ENCODE measurements at regions not wholly inside any gene's neighbourhood (a gene's known extent, or its start where the extent isn't known, plus 50 kb on each side); places are given as distances from the start of the nearest gene placed in this dataset.

- Histone ChIP-seq H3K36me3 (ENCODE audit: control insufficient read depth in 1 of 2, insufficient read depth in 2 of 2, low read length in 2 of 2) (no peaks in the 10 kb centered on the region), H3K4me2 (ENCODE audit: low read length) (no peak overlapping the region), H2BK120ac (ENCODE audit: insufficient read depth, low read length, poor library complexity) (no peak overlapping the region), H4K12ac (ENCODE audit: low read depth, low read length) (no peak overlapping the region), H3K27me3 (ENCODE audit: insufficient read depth, low read length) (no peaks in the 10 kb centered on the region), H3K4ac (ENCODE audit: low read depth, low read length) (no peak overlapping the region), H2AFZ (ENCODE audit: insufficient read depth, low read length, poor library complexity) (no peak overlapping the region), H3K4me1 (ENCODE audit: control insufficient read depth in 1 of 2, insufficient read depth in 2 of 2, low read length in 2 of 2) (no peaks in the 10 kb centered on the region), H2AK5ac (ENCODE audit: low read length) (no peak overlapping the region), H4K8ac (ENCODE audit: low read depth, low read length) (no peak overlapping the region), H3K27ac (ENCODE audit: low read depth, low read length) (no peak overlapping the region), H3K79me2 (ENCODE audit: control insufficient read depth, insufficient read depth, low read length, poor library complexity) (no peaks in the 10 kb centered on the region), H2BK5ac (ENCODE audit: low read depth, low read length, poor library complexity) (no peak overlapping the region), H3K9me3 (ENCODE audit: insufficient read depth, low read depth, low read length) (no peaks in the 10 kb centered on the region), H3K23ac (ENCODE audit: low read length) (no peak overlapping the region), H3K14ac (ENCODE audit: low read length) (no peak overlapping the region), H4K91ac (ENCODE audit: low read depth, low read length) (no peak overlapping the region), H2BK12ac (ENCODE audit: low read length) (no peak overlapping the region), H3K79me1 (ENCODE audit: low read length) (no peaks in the 10 kb centered on the region), H3K9ac (ENCODE audit: low read length) (no peak overlapping the region), H3K4me3 (ENCODE audit: low read depth, low read length) (no peak overlapping the region), H3K18ac (ENCODE audit: low read length) (no peak overlapping the region)
- no peak for DNase-seq
- no CpG with 5 or more reads among the region's 2 CpGs for WGBS (ENCODE audit: extremely low coverage, insufficient coverage, insufficient read length)
Observed at GRCh38 chr4:148984951-148985350, 542.7 kb upstream of the NR3C2 start.

- H3K14ac ChIP-seq (ENCODE audit: low read length) = no peak overlapping the region
- H3K79me2 ChIP-seq (ENCODE audit: control insufficient read depth, insufficient read depth, low read length, poor library complexity) = no peaks in the 10 kb centered on the region
- H3K23ac ChIP-seq (ENCODE audit: low read length) = no peak overlapping the region
- H4K12ac ChIP-seq (ENCODE audit: low read depth, low read length) = no peak overlapping the region
- H3K4me3 ChIP-seq (ENCODE audit: low read depth, low read length) = no peak overlapping the region
- H4K91ac ChIP-seq (ENCODE audit: low read depth, low read length) = no peak overlapping the region
- no CpG with 5 or more reads among the region's 4 CpGs for WGBS (ENCODE audit: extremely low coverage, insufficient coverage, insufficient read length)
- peak in 1 of 2 donors; percentile 10 for DNase-seq
- no peak overlapping the region for H3K4ac ChIP-seq (ENCODE audit: low read depth, low read length)
- H3K4me2 ChIP-seq (ENCODE audit: low read length) = no peak overlapping the region
- H2AFZ ChIP-seq (ENCODE audit: insufficient read depth, low read length, poor library complexity) = no peak overlapping the region
- H2AK5ac ChIP-seq (ENCODE audit: low read length) = no peak overlapping the region
- no peaks in the 10 kb centered on the region for H3K27me3 ChIP-seq (ENCODE audit: insufficient read depth, low read length)
- H3K79me1 ChIP-seq (ENCODE audit: low read length) = no peaks in the 10 kb centered on the region
- no peaks in the 10 kb centered on the region for H3K36me3 ChIP-seq (ENCODE audit: control insufficient read depth in 1 of 2, insufficient read depth in 2 of 2, low read length in 2 of 2)
- no peak overlapping the region for H2BK120ac ChIP-seq (ENCODE audit: insufficient read depth, low read length, poor library complexity)
- no peak overlapping the region for H2BK5ac ChIP-seq (ENCODE audit: low read depth, low read length, poor library complexity)
- no peak overlapping the region for H3K9ac ChIP-seq (ENCODE audit: low read length)
- no peak overlapping the region for H4K8ac ChIP-seq (ENCODE audit: low read depth, low read length)
- no peak overlapping the region for H2BK12ac ChIP-seq (ENCODE audit: low read length)
- no peaks in the 10 kb centered on the region for H3K9me3 ChIP-seq (ENCODE audit: insufficient read depth, low read depth, low read length)
- no peak overlapping the region for H3K18ac ChIP-seq (ENCODE audit: low read length)
- H3K27ac ChIP-seq (ENCODE audit: low read depth, low read length) = no peak overlapping the region
- no peaks in the 10 kb centered on the region for H3K4me1 ChIP-seq (ENCODE audit: control insufficient read depth in 1 of 2, insufficient read depth in 2 of 2, low read length in 2 of 2)
Observed at GRCh38 chr4:148982200-148982599, 540.0 kb upstream of the NR3C2 start.

GRCh38 chr4:148980782-148981480 lies 538.7 kb upstream of the NR3C2 start:
- no peak overlapping the region for H3K4me2 ChIP-seq (ENCODE audit: low read length)
- no peak overlapping the region for H2BK120ac ChIP-seq (ENCODE audit: insufficient read depth, low read length, poor library complexity)
- no peak overlapping the region for H3K27ac ChIP-seq (ENCODE audit: low read depth, low read length)
- H3K4me1 ChIP-seq (ENCODE audit: control insufficient read depth in 1 of 2, insufficient read depth in 2 of 2, low read length in 2 of 2) = no peaks in the 10 kb centered on the region
- H4K91ac ChIP-seq (ENCODE audit: low read depth, low read length) = no peak overlapping the region
- no peak overlapping the region for H3K4me3 ChIP-seq (ENCODE audit: low read depth, low read length)
- no peak overlapping the region for H2BK12ac ChIP-seq (ENCODE audit: low read length)
- H3K9me3 ChIP-seq (ENCODE audit: insufficient read depth, low read depth, low read length) = no peaks in the 10 kb centered on the region
- H2AFZ ChIP-seq (ENCODE audit: insufficient read depth, low read length, poor library complexity) = no peak overlapping the region
- H3K14ac ChIP-seq (ENCODE audit: low read length) = no peak overlapping the region
- H4K8ac ChIP-seq (ENCODE audit: low read depth, low read length) = no peak overlapping the region
- no peak overlapping the region for H3K18ac ChIP-seq (ENCODE audit: low read length)
- no peak overlapping the region for H4K12ac ChIP-seq (ENCODE audit: low read depth, low read length)
- H2AK5ac ChIP-seq (ENCODE audit: low read length) = no peak overlapping the region
- no peaks in the 10 kb centered on the region for H3K27me3 ChIP-seq (ENCODE audit: insufficient read depth, low read length)
- H3K9ac ChIP-seq (ENCODE audit: low read length) = no peak overlapping the region
- DNase-seq = no peak
- peak overlapping the region; percentile 11 for H3K23ac ChIP-seq (ENCODE audit: low read length)
- H3K36me3 ChIP-seq (ENCODE audit: control insufficient read depth in 1 of 2, insufficient read depth in 2 of 2, low read length in 2 of 2) = no peaks in the 10 kb centered on the region
- H2BK5ac ChIP-seq (ENCODE audit: low read depth, low read length, poor library complexity) = no peak overlapping the region
- no peaks in the 10 kb centered on the region for H3K79me1 ChIP-seq (ENCODE audit: low read length)
- H3K79me2 ChIP-seq (ENCODE audit: control insufficient read depth, insufficient read depth, low read length, poor library complexity) = no peaks in the 10 kb centered on the region
- H3K4ac ChIP-seq (ENCODE audit: low read depth, low read length) = no peak overlapping the region

- Histone ChIP-seq H3K9me3 (ENCODE audit: insufficient read depth, low read depth, low read length) (no peaks in the 10 kb centered on the region), H2BK5ac (ENCODE audit: low read depth, low read length, poor library complexity) (no peak overlapping the region), H3K23ac (ENCODE audit: low read length) (no peak overlapping the region), H3K4me2 (ENCODE audit: low read length) (no peak overlapping the region), H2AK5ac (ENCODE audit: low read length) (no peak overlapping the region), H2BK120ac (ENCODE audit: insufficient read depth, low read length, poor library complexity) (no peak overlapping the region), H3K4me3 (ENCODE audit: low read depth, low read length) (no peak overlapping the region), H4K91ac (ENCODE audit: low read depth, low read length) (no peak overlapping the region), H3K18ac (ENCODE audit: low read length) (no peak overlapping the region), H3K79me2 (ENCODE audit: control insufficient read depth, insufficient read depth, low read length, poor library complexity) (no peaks in the 10 kb centered on the region), H4K8ac (ENCODE audit: low read depth, low read length) (no peak overlapping the region), H3K4ac (ENCODE audit: low read depth, low read length) (no peak overlapping the region), H3K27ac (ENCODE audit: low read depth, low read length) (no peak overlapping the region), H3K14ac (ENCODE audit: low read length) (no peak overlapping the region), H3K27me3 (ENCODE audit: insufficient read depth, low read length) (no peaks in the 10 kb centered on the region), H3K79me1 (ENCODE audit: low read length) (no peaks in the 10 kb centered on the region), H2AFZ (ENCODE audit: insufficient read depth, low read length, poor library complexity) (no peak overlapping the region), H2BK12ac (ENCODE audit: low read length) (no peak overlapping the region), H3K36me3 (ENCODE audit: control insufficient read depth in 1 of 2, insufficient read depth in 2 of 2, low read length in 2 of 2) (no peaks in the 10 kb centered on the region), H4K12ac (ENCODE audit: low read depth, low read length) (no peak overlapping the region), H3K9ac (ENCODE audit: low read length) (no peak overlapping the region), H3K4me1 (ENCODE audit: control insufficient read depth in 1 of 2, insufficient read depth in 2 of 2, low read length in 2 of 2) (no peaks in the 10 kb centered on the region)
- DNase-seq = peak in 1 of 2 donors; percentile 36
- WGBS (ENCODE audit: extremely low coverage, insufficient coverage, insufficient read length) = no CpG with 5 or more reads among the region's 3 CpGs
Observed at GRCh38 chr4:148978301-148978700, 536.1 kb upstream of the NR3C2 start.

Measured in trophoblast cell (in vitro differentiated cells and primary cell).